Right lobe of liver (tissue), 6 donors: ENCODE measurements at regions not wholly inside any gene's neighbourhood (a gene's known extent, or its start where the extent isn't known, plus 50 kb on each side); places are given as distances from the start of the nearest gene placed in this dataset.

Experiments
- ATAC-seq, 4 donors: fragments of 200-7000 bp; cut with Tn5 transposase; one replicate each; pipeline ENCODE4 v1.9.1; 2020; ENCODE audit warnings: mild to moderate bottlenecking in 4 of 4, moderate library complexity in 4 of 4
- DNase-seq, 3 donors: peaks; one replicate each; pipeline ENCODE4 v3.0.0-alpha.2; 2020
- H3K27ac ChIP-seq, 3 donors: fragments of 200-600 bp; one replicate each; pipeline ENCODE4 v1.8.0; 2022
- H3K27me3 ChIP-seq, 2 donors: fragments of 200-600 bp; one replicate each; pipeline ENCODE4 v1.8.0; 2022
- H3K36me3 ChIP-seq, 4 donors: fragments of 200-600 bp; sonication (generic) in 1 of 4; one replicate each; pipeline versions ENCODE4 v1.5.1 to v1.8.0; 2017 to 2022; ENCODE audit warnings: control low read depth in 1 of 4
- H3K4me1 ChIP-seq, 4 donors: fragments of 200-600 bp; sonication (generic) in 1 of 4; one replicate each; pipeline versions ENCODE4 v1.5.1 to v1.8.0; 2017 to 2022; ENCODE audit warnings: control low read depth in 1 of 4
- H3K4me3 ChIP-seq, 3 donors: fragments of 200-600 bp; one replicate each; pipeline ENCODE4 v1.8.0; 2022
- H3K9me3 ChIP-seq, 4 donors: fragments of 200-600 bp; sonication (generic) in 1 of 4; one replicate each; pipeline versions ENCODE4 v1.5.1 to v1.8.0; 2017 to 2022; ENCODE audit warnings: control low read depth in 1 of 4
- POLR2A ChIP-seq: fragments of 450-650 bp; IDR thresholded peaks from one replicate; pipeline ENCODE4 v1.6.1; 2017; ENCODE audit warnings: antibody characterized with exemption, mild to moderate bottlenecking
- WGBS: methylation state at CpG from one replicate; pipeline ENCODE4 v1.1.6; 2018; ENCODE audit warnings: low coverage, low lambda C conversion rate; ENCODE audit not compliant: insufficient coverage; ENCODE audit errors: missing lambda C conversion rate; 5-methylcytosine and 5-hydroxymethylcytosine counted together
- intact Hi-C, 2 donors: fragments of 100-400 bp; cut with DNase I; formaldehyde crosslinking; loops; one replicate each; pipeline versions ENCODE4 v1.11.2 to v1.14.1; 2022
- TF ChIP-seq, protein P1 (sequence below), 4 donors: fragments of 200-600 bp in 3 of 4; fragments of 450-650 bp in 1 of 4; IDR thresholded peaks; one replicate each; pipeline versions ENCODE4 v1.5.1 to v1.8.0; 2016 to 2022; ENCODE audit warnings: antibody characterized with exemption in 4 of 4, mild to moderate bottlenecking in 2 of 4
- donor health status: DM: no; HTN: yes; CAD: no.
- donor health status: DM: no; HTN: no; CAD: no.
- donor health status: DM: no; HTN: no; CAD: no.
- donor health status: DM: no; HTN: yes; CAD: no.
- donor health status: DM: no; HTN: yes; CAD: no.

DNA sequence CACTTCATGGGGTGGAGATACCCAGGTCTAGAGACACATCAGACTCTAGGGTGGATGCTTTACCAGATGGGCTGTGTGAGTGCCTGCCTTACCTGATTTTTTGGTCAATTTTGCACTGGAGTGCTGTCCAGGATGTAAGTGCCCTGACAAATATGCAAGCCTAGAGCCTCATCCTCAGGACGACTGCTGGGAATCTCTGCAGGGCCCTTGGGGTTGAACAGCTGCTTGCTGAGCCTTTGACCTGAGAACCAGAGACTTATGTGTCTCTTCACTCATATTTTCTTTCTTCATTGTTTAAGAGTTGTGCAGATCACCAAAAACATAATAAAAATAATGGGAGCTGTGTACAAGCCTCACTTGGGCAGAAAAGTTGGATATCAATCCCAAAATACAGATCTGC lies 551.5 kb upstream of the ATP2B1 start:
- no peaks in the 10 kb centered on the region for H3K9me3 ChIP-seq
- no peaks in the 10 kb centered on the region for H3K36me3 ChIP-seq
- intact Hi-C loops: no loop called here
- no peak overlapping the region for H3K4me3 ChIP-seq
- TF ChIP-seq, protein P1, sequence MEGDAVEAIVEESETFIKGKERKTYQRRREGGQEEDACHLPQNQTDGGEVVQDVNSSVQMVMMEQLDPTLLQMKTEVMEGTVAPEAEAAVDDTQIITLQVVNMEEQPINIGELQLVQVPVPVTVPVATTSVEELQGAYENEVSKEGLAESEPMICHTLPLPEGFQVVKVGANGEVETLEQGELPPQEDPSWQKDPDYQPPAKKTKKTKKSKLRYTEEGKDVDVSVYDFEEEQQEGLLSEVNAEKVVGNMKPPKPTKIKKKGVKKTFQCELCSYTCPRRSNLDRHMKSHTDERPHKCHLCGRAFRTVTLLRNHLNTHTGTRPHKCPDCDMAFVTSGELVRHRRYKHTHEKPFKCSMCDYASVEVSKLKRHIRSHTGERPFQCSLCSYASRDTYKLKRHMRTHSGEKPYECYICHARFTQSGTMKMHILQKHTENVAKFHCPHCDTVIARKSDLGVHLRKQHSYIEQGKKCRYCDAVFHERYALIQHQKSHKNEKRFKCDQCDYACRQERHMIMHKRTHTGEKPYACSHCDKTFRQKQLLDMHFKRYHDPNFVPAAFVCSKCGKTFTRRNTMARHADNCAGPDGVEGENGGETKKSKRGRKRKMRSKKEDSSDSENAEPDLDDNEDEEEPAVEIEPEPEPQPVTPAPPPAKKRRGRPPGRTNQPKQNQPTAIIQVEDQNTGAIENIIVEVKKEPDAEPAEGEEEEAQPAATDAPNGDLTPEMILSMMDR (IDR thresholded peaks at IDR 0.05): no peak
- no peak for TF ChIP-seq POLR2A
- no peaks in the 10 kb centered on the region for H3K27me3 ChIP-seq
- 78% methylated on average over 1 of the region's 1 CpG for WGBS
- ATAC-seq (no peak), DNase-seq (no peak)
- H3K27ac ChIP-seq: no peak overlapping the region
- peaks cover 0 to 7% (median 3%) of the 10 kb centered on the region in 4 donors for H3K4me1 ChIP-seq

DNA sequence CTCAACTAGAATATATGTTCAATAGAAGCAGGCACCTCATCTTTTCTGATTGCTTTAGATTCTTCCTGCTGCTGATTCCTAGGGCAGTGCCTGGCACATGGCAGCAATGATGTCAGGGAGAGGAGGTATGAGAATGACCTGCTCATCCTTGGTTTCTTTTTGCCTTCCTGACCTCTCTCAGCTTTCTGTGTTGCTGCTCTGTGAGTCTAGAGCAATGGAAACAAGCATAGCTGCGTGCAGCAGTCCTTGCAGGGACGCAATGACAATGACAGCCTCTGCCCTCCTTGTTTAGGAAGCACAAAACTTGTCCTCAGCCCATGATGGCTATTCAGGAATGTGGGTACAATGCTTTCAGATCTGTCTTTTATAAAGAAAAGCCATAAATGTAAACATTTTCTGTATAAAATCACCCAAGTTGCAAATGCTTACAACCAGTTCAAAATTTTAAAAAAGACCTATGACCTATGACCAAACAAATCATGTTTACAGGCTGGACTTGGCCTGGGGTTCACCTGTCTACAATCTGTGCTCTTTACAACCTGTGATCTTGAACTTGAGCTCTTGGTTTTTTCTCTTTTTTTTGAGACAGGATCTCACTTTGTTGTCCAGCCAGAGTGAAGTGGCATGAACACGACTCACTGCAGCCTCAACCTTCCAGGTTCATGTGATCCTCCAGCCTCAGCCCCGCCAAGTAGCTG lies 549.4 kb upstream of the ATP2B1 start:
- no peaks in the 10 kb centered on the region for H3K9me3 ChIP-seq
- DNase-seq: no peak
- no peak for TF ChIP-seq POLR2A
- TF ChIP-seq, protein P1 (IDR thresholded peaks at IDR 0.05): no peak
- peaks cover 0 to 7% (median 3%) of the 10 kb centered on the region in 4 donors for H3K4me1 ChIP-seq
- H3K36me3 ChIP-seq: no peaks in the 10 kb centered on the region
- intact Hi-C loops: no loop called here
- peak; percentile 82 to 91 (median 87) for ATAC-seq
- H3K4me3 ChIP-seq: no peak overlapping the region
- WGBS: 51% methylated on average over 4 of the region's 4 CpGs
- H3K27ac ChIP-seq: peak overlapping the region in 2 of 3 donors; percentile 49 to 68
- no peaks in the 10 kb centered on the region for H3K27me3 ChIP-seq

DNA sequence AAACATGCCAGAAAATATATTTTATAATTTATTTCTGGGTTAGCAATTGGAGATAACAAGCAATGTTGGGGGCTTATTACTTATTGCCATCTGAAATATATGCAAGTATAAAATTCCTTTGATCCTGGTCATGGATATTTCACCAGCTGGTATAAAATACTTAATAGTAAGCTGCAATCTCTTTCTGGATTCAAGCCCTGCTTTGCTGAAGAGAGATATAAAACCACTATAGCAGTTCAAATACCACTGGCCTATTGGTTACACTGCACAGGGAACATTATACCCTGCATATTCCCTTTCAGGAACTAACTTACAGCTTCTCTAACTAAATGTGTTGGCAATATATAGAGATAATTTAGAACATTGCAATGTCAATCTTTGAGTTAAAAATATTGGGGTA lies 546.2 kb upstream of the ATP2B1 start:
- intact Hi-C loops: no loop called here
- no peak for TF ChIP-seq POLR2A
- TF ChIP-seq, protein P1 (IDR thresholded peaks at IDR 0.05): no peak
- Histone ChIP-seq H3K4me3 (no peak overlapping the region), H3K27ac (no peak overlapping the region), H3K4me1 (peaks cover 0 to 17% (median 6%) of the 10 kb centered on the region in 4 donors), H3K9me3 (no peaks in the 10 kb centered on the region), H3K36me3 (no peaks in the 10 kb centered on the region), H3K27me3 (no peaks in the 10 kb centered on the region)
- DNase-seq (no peak), ATAC-seq (no peak)

DNA sequence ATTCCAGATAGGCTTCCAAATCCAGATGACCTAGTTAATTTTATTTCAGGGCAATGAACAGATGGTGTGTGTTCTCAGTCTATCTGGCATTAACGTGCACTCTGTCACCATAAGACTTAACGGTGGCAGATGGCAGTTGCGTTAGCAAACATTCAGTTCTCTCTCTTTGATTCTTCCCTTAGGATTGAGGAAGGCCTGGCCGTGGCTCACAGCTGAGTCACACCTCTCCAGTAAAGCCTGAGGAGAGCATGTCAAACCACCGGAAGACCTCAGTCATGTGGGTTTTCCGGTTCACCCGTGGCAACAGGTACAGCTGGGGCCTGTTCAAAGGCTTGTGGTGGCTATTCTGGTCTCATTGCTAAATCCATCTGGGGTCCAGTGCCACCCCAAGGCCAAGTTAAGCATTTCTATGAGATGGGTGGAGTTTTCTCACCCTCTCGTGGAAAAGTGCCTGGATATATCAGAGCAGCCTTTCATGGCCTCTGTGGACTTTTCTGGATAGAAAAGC lies 545.1 kb upstream of the ATP2B1 start:
- WGBS: 5% methylated on average over 3 of the region's 8 CpGs
- no peak for TF ChIP-seq POLR2A
- TF ChIP-seq, protein P1 (IDR thresholded peaks at IDR 0.05): no peak
- DNase-seq (peak in 2 of 3 donors; percentile 34 to 53), ATAC-seq (peak; percentile 28 to 62 (median 44))
- Histone ChIP-seq H3K9me3 (no peaks in the 10 kb centered on the region), H3K27me3 (no peaks in the 10 kb centered on the region), H3K4me1 (peaks cover 0 to 17% (median 6%) of the 10 kb centered on the region in 4 donors), H3K36me3 (no peaks in the 10 kb centered on the region), H3K27ac (no peak overlapping the region), H3K4me3 (no peak overlapping the region)
- intact Hi-C loops: no loop called here
